OCI-LY7 (cell line): ENCODE measurements at regions not wholly inside any gene's neighbourhood (a gene's known extent, or its start where the extent isn't known, plus 50 kb on each side); places are given as distances from the start of the nearest gene placed in this dataset.

Experiments
- EZH2phosphoT487 ChIP-seq: fragments of 200-600 bp; sonication (generic); IDR thresholded peaks from 2 replicates; pipeline ENCODE4 v1.6.1; 2018; ENCODE audit warnings: low read depth, borderline replicate concordance, mild to moderate bottlenecking, mixed run types, antibody characterized with exemption, low read length, moderate library complexity, mixed read lengths
- TF ChIP-seq, protein P1 (sequence below): fragments of 200-600 bp; sonication (generic); conservative IDR thresholded peaks from 2 replicates; pipeline ENCODE4 v1.5.1; 2014; ENCODE audit warnings: mild to moderate bottlenecking, antibody characterized with exemption, low read length, moderate library complexity, mixed read lengths

DNA sequence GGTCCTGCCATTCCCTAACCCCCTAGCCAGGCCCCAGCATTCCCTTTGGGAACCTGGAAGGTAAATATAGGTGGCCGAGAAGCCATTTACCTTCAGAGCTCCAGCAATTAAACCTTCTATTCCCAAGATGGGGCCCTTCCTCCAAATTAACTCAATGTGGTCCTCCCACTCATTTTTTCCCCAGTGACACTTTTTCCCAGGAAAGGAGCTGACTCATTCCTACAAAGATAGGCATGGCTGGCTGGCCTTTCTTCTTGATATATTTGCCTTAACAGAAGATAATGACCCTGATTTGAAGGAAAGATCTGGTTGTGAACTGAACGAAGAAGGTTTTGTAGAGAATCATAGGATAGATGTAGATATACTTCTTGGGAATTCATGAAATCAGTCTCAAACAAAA, 279.0 kb upstream of the VEPH1 start:
- TF ChIP-seq, protein P1, sequence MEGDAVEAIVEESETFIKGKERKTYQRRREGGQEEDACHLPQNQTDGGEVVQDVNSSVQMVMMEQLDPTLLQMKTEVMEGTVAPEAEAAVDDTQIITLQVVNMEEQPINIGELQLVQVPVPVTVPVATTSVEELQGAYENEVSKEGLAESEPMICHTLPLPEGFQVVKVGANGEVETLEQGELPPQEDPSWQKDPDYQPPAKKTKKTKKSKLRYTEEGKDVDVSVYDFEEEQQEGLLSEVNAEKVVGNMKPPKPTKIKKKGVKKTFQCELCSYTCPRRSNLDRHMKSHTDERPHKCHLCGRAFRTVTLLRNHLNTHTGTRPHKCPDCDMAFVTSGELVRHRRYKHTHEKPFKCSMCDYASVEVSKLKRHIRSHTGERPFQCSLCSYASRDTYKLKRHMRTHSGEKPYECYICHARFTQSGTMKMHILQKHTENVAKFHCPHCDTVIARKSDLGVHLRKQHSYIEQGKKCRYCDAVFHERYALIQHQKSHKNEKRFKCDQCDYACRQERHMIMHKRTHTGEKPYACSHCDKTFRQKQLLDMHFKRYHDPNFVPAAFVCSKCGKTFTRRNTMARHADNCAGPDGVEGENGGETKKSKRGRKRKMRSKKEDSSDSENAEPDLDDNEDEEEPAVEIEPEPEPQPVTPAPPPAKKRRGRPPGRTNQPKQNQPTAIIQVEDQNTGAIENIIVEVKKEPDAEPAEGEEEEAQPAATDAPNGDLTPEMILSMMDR = no peak
- TF ChIP-seq EZH2phosphoT487 = no peak
